Stimulated activated effector memory CD8-positive, alpha-beta T cell treated with anti-CD3 and anti-CD28 coated beads, Interleukin-12 subunit alpha, Interleukin-12 subunit beta, amount 100 ng/mL, for 72 hours (primary cell): ENCODE measurements at regions not wholly inside any gene's neighbourhood (a gene's known extent, or its start where the extent isn't known, plus 50 kb on each side); places are given as distances from the start of the nearest gene placed in this dataset.
"Not testable (repeated sequence)": the region's sequence is repeated elsewhere in the genome, so short reads cannot be mapped to it uniquely, and the experiment has no call there.

Experiments used
- ATAC-seq: fragments of 150-1000 bp; cut with Tn5 transposase; 2 replicates; pipeline ENCODE4 v1.10.0; 2021
- DNase-seq, 2 donors: peaks; one replicate each; pipeline ENCODE4 v3.0.0; 2021 to 2022; ENCODE audit warnings: low spot score in 2 of 2
- H3K27ac Mint-ChIP-seq: one replicate; pipeline ENCODE4 v1.8.0; 2022; ENCODE audit warnings: mild to moderate bottlenecking, mixed read lengths
- H3K36me3 Mint-ChIP-seq: one replicate; pipeline ENCODE4 v1.8.0; 2022; ENCODE audit warnings: mild to moderate bottlenecking, mixed read lengths
- H3K4me1 Mint-ChIP-seq: one replicate; pipeline ENCODE4 v1.8.0; 2022; ENCODE audit warnings: mixed read lengths
- H3K4me3 Mint-ChIP-seq: one replicate; pipeline ENCODE4 v1.8.0; 2022; ENCODE audit warnings: mild to moderate bottlenecking, mixed read lengths
- H3K9me3 Mint-ChIP-seq: one replicate; pipeline ENCODE4 v1.8.0; 2022; ENCODE audit warnings: mixed read lengths

DNA sequence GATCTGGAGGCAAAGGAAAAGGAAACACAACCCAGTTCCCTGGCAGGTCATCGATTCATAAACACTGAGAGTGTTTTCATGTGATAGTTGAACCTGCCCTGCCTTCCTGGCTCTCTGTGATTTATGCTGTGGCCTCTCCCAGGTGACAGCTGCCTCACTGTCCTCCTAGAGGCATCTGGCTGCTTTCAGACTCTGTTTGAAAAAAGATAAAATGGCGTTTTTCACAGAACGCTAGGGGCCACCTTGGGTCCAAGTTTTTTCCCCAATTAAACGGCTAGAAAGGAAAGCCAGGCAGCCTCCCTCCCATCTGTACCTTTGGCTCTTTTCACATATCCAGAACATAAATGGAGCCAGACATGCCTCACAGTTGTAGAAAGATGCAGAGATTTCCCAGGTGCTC, 252.6 kb upstream of the CCDC196 start:
- H3K4me3 Mint-ChIP-seq, result no peak overlapping the region
- DNase-seq (no peak), ATAC-seq (no peak)
- no peak overlapping the region for H3K27ac Mint-ChIP-seq
- no peaks in the 10 kb centered on the region for H3K9me3 Mint-ChIP-seq
- H3K4me1 Mint-ChIP-seq, result no peaks in the 10 kb centered on the region
- no peaks in the 10 kb centered on the region for H3K36me3 Mint-ChIP-seq

GRCh38 chr14:66234411-66234810, 251.8 kb upstream of the CCDC196 start:
- Mint-ChIP-seq H3K36me3 (no peaks in the 10 kb centered on the region), H3K27ac (no peak overlapping the region), H3K9me3 (no peaks in the 10 kb centered on the region), H3K4me3 (no peak overlapping the region), H3K4me1 (no peaks in the 10 kb centered on the region)
- no peak for ATAC-seq
- no peak for DNase-seq

- Mint-ChIP-seq H3K27ac (no peak overlapping the region), H3K36me3 (no peaks in the 10 kb centered on the region), H3K9me3 (no peaks in the 10 kb centered on the region), H3K4me1 (no peaks in the 10 kb centered on the region), H3K4me3 (no peak overlapping the region)
- DNase-seq, result no peak
- no peak for ATAC-seq
Measured at GRCh38 chr14:66237741-66238140, 248.4 kb upstream of the CCDC196 start.

DNA sequence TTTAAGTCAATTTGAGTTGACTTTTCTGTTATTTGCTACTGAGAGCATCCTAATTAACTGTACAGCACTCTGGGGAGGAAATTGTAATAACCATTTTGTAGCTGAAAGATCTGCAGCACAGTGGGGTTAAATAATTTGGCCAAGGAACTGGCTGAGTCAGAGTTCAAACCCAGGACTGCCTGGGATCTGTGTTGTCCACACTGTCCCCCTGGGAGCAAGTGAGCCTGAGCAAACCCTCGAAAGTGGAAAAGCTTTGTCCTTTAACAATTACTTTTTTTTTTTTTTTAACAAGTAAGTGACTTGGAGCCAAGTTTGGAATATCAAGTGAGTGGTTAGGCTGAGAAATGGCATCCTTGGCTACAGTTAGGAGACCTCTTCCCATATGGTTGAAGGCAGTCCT, 247.2 kb upstream of the CCDC196 start:
- H3K4me1 Mint-ChIP-seq, result no peaks in the 10 kb centered on the region
- DNase-seq, result no peak
- no peaks in the 10 kb centered on the region for H3K9me3 Mint-ChIP-seq
- H3K27ac Mint-ChIP-seq, result no peak overlapping the region
- H3K4me3 Mint-ChIP-seq, result no peak overlapping the region
- H3K36me3 Mint-ChIP-seq, result no peaks in the 10 kb centered on the region
- ATAC-seq, result no peak

DNA sequence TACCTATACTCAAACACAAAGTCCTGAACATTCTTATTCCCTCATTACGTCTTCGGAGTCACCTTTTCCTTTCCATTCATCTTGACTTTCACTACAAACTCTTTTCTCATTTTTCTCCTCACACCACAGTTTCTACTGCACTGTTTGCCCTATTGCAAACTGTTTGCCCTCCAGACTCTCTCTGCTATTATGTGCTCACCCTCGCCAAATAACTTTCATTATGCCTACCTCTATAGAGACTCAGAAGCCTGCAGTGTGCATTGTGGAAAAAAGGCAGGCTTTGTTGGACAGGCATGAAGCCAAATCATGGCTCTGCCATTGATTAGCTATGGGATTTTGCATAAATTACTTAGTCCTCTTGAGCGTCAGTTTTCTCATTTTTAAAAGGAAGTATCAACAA, 246.6 kb upstream of the CCDC196 start:
- no peaks in the 10 kb centered on the region for H3K4me1 Mint-ChIP-seq
- DNase-seq (no peak), ATAC-seq (no peak)
- no peaks in the 10 kb centered on the region for H3K9me3 Mint-ChIP-seq
- no peak overlapping the region for H3K27ac Mint-ChIP-seq
- H3K36me3 Mint-ChIP-seq, result no peaks in the 10 kb centered on the region
- no peak overlapping the region for H3K4me3 Mint-ChIP-seq

DNA sequence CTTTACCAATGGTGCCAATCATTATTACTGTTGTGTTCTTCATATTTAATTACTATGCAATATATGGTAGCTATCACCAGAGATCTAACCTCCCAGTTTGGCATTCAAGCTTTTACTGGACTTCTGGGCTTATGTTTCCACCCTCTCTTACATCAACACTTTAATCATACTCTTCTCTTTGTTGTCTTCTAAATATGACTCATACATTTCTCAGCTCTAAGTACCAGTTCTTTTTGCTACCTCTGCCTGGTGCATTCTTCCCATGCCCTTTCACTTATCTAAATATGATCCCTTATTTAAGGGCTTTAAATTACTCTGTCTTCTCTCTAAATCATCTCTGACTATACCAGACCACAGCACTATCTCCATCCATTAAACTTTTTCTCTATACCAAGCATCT, 246.1 kb upstream of the CCDC196 start:
- H3K36me3 Mint-ChIP-seq, result no peaks in the 10 kb centered on the region
- DNase-seq, result no peak
- no peak for ATAC-seq
- no peak overlapping the region for H3K27ac Mint-ChIP-seq
- H3K4me1 Mint-ChIP-seq, result no peaks in the 10 kb centered on the region
- no peak overlapping the region for H3K4me3 Mint-ChIP-seq
- H3K9me3 Mint-ChIP-seq, result no peaks in the 10 kb centered on the region

DNA sequence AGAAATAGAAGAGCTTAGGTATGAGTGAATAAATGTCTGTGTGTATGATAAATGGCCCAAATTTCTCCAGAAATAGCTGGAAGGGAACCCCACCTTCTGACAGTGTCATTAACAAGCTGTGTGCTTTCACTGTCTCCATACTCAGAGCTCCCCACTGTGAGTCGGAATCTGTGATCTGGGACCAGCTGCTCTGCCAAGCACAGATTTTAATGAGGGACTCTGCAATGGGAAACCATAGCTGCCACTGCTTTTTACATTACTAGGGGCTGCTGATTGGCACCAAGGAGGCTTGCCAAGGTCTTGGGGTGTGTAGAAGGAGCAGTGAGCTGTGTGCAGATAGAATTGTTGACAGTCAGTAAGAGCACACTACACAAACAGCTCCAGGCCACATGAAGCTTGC, 244.2 kb upstream of the CCDC196 start:
- no peaks in the 10 kb centered on the region for H3K36me3 Mint-ChIP-seq
- H3K9me3 Mint-ChIP-seq, result no peaks in the 10 kb centered on the region
- DNase-seq, result no peak
- no peak overlapping the region for H3K27ac Mint-ChIP-seq
- ATAC-seq, result no peak
- no peaks in the 10 kb centered on the region for H3K4me1 Mint-ChIP-seq
- H3K4me3 Mint-ChIP-seq, result no peak overlapping the region

DNA sequence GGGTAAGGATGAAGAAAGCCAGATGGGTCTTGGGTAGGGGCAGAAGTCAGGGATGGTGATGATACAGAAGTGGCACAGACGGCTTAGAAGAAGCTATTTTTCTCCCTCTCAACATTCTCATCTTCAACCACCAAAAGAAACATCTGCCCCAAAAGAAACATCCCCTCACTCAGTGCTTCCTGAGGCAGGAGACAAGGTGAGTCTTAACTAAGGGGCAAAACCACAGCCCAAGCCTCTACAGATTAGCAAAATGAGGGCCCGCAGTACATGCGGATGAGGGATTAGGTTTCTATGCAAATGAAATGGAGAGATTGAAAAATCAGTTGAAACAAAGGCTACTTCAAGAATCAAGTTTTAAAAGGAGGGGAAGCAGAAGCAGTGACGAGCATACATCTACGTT, 241.3 kb upstream of the CCDC196 start:
- no peaks in the 10 kb centered on the region for H3K4me1 Mint-ChIP-seq
- H3K4me3 Mint-ChIP-seq, result no peak overlapping the region
- H3K36me3 Mint-ChIP-seq, result no peaks in the 10 kb centered on the region
- no peaks in the 10 kb centered on the region for H3K9me3 Mint-ChIP-seq
- no peak overlapping the region for H3K27ac Mint-ChIP-seq
- no peak for ATAC-seq
- no peak for DNase-seq

DNA sequence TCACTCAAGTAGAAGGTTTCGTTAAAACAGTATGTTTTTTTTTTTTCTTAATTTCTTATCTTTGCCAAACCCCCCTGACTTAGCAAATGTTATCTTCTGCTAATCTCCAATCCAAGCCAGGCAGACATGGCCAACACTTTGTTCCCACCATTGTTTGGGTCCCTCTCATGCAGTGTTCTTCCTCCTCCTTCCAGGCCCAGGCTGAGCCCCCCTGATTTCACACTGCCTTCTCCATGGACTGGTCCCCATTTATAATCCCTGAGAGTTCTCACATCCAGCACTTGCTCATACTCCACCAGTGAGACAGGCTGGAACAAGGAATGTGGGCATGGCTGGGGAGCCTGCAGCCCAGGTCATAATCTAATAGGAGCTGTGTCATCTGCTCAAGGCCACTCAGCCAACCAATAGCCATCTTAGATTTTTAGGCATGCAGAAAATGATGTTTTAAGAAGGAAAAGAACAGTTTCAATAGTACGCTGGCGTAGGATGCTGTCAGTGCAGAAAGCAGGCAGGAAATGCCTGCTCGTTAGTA, 238.4 kb upstream of the CCDC196 start:
- Mint-ChIP-seq H3K36me3 (no peaks in the 10 kb centered on the region), H3K27ac (no peak overlapping the region), H3K4me1 (no peaks in the 10 kb centered on the region), H3K4me3 (no peak overlapping the region), H3K9me3 (no peaks in the 10 kb centered on the region)
- DNase-seq (no peak), ATAC-seq (no peak)

GRCh38 chr14:66248256-66248655, 237.9 kb upstream of the CCDC196 start:
- no peak overlapping the region for H3K27ac Mint-ChIP-seq
- no peaks in the 10 kb centered on the region for H3K4me1 Mint-ChIP-seq

GRCh38 chr14:66249544-66249943, 236.6 kb upstream of the CCDC196 start:
- no peaks in the 10 kb centered on the region for H3K36me3 Mint-ChIP-seq
- no peak for ATAC-seq
- H3K27ac Mint-ChIP-seq, result no peak overlapping the region
- no peaks in the 10 kb centered on the region for H3K9me3 Mint-ChIP-seq
- no peak overlapping the region for H3K4me3 Mint-ChIP-seq
- H3K4me1 Mint-ChIP-seq, result no peaks in the 10 kb centered on the region
- DNase-seq, result no peak

More at GRCh38 chr14:66248256-66248655, 237.9 kb upstream of the CCDC196 start:
- DNase-seq (no peak), ATAC-seq (no peak)
- no peak overlapping the region for H3K4me3 Mint-ChIP-seq
- no peaks in the 10 kb centered on the region for H3K36me3 Mint-ChIP-seq
- H3K9me3 Mint-ChIP-seq, result no peaks in the 10 kb centered on the region

- H3K9me3 Mint-ChIP-seq, result no peaks in the 10 kb centered on the region
- no peak overlapping the region for H3K4me3 Mint-ChIP-seq
- H3K36me3 Mint-ChIP-seq, result no peaks in the 10 kb centered on the region
- H3K4me1 Mint-ChIP-seq, result no peaks in the 10 kb centered on the region
- DNase-seq (no peak), ATAC-seq (no peak)
- H3K27ac Mint-ChIP-seq, result no peak overlapping the region
Measured at GRCh38 chr14:66254038-66254437, 232.1 kb upstream of the CCDC196 start.

- H3K9me3 Mint-ChIP-seq, result no peaks in the 10 kb centered on the region
- ATAC-seq, result no peak
- no peaks in the 10 kb centered on the region for H3K4me1 Mint-ChIP-seq
- no peak for DNase-seq
- no peaks in the 10 kb centered on the region for H3K36me3 Mint-ChIP-seq
- no peak overlapping the region for H3K4me3 Mint-ChIP-seq
- no peak overlapping the region for H3K27ac Mint-ChIP-seq
Measured at GRCh38 chr14:66268802-66269334, 217.3 kb upstream of the CCDC196 start.

DNA sequence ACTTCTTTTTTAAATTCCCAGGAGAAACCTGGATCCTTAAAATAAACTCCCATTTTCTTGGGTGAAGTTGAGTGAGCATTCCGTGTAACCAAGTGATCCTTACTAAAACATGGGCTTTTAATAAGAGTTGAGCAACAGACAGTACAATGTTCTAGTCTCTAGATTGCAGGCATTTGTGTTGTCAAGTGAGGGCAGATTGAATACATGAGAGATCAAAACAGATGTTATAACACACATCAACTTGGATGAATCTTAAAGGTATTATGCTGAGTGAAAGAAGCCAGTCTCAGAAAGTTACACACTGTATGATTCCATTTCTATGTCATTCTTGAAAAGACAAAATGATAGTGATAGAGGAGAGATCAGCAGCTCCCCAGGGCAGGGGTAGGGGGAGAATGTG, 213.9 kb upstream of the CCDC196 start:
- H3K27ac Mint-ChIP-seq, result no peak overlapping the region

DNA sequence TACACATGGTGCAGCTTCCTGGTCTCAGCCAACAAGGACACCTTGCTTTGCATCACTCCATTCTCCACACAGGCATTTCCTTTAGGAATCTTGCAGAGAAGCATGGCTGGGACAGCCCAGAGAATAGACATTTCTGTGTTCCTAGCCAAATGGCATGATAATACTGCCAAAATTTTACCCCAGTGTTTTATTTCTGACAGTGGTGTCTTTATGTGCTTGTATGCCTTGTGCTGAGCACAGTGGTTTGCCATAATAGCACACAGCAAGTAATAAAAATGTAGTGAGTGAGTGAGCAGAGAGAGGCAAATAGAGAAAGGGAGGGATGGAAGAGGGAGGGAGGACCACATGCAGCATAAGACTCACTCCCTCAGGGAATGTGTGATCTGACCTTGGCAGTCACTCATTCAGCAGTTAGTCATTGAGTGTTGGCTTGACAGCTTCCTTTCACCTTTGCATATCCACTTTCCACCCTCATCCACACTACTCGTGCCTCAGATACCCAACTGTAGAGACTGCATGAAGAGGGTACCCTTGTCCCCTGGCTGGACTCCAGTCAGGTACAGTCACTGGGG, 212.8 kb upstream of the CCDC196 start:
- Mint-ChIP-seq H3K4me3 (no peak overlapping the region), H3K4me1 (no peaks in the 10 kb centered on the region), H3K36me3 (no peaks in the 10 kb centered on the region), H3K27ac (no peak overlapping the region), H3K9me3 (no peaks in the 10 kb centered on the region)
- ATAC-seq, result no peak
- DNase-seq, result no peak

More for the DNA sequence above, 213.9 kb upstream of the CCDC196 start:
- no peaks in the 10 kb centered on the region for H3K9me3 Mint-ChIP-seq
- DNase-seq, result no peak
- H3K36me3 Mint-ChIP-seq, result no peaks in the 10 kb centered on the region
- no peaks in the 10 kb centered on the region for H3K4me1 Mint-ChIP-seq
- no peak for ATAC-seq
- no peak overlapping the region for H3K4me3 Mint-ChIP-seq

DNA sequence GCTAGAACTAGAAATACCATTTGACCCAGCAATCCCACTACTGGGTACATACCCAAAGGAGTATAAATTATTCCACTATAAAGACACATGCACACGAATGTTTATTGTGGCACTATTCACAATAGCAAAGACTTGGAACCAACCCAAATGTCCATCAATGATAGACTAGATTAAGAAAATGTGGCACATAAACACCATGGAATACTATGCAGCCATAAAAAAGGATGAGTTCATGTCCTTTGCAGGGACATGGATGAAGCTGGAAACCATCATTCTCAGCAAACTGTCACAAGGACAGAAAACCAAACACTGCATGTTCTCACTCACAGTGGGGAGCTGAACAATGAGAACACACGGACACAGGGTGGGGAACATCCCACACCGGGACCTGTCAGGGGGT, 207.8 kb upstream of the CCDC196 start:
- not testable (repeated sequence) for ATAC-seq, H3K27ac Mint-ChIP-seq, H3K4me3 Mint-ChIP-seq, H3K4me1 Mint-ChIP-seq, H3K9me3 Mint-ChIP-seq, H3K36me3 Mint-ChIP-seq, DNase-seq
